GM12873 (cell line): ENCODE measurements at regions not wholly inside any gene's neighbourhood (a gene's known extent, or its start where the extent isn't known, plus 50 kb on each side); places are given as distances from the start of the nearest gene placed in this dataset.
A peak's percentile ranks its signal among the peaks of the same experiment; 100 is the strongest.

Experiments used
- CTCF ChIP-seq: IDR thresholded peaks from 2 replicates; pipeline ENCODE4 v1.5.1; 2012; ENCODE audit warnings: low read depth, mild to moderate bottlenecking, moderate library complexity, low read length, control low read depth; ENCODE audit not compliant: insufficient read depth; ENCODE audit errors: missing control alignments

- no peak for TF ChIP-seq CTCF
Measured at GRCh38 chr1:34671887-34672286, 83.0 kb upstream of the GJB5 start.

GRCh38 chr1:34681480-34682451, 73.1 kb upstream of the GJB5 start:
- peak; percentile 91 for TF ChIP-seq CTCF

- TF ChIP-seq CTCF, result no peak
Measured at GRCh38 chr1:34682452-34683223, 72.2 kb upstream of the GJB5 start.

- TF ChIP-seq CTCF, result no peak
Measured at GRCh38 chr1:34683616-34684015, 71.2 kb upstream of the GJB5 start.

GRCh38 chr1:34684266-34684665, 70.6 kb upstream of the GJB5 start:
- no peak for TF ChIP-seq CTCF

GRCh38 chr1:34685225-34685624, 69.6 kb upstream of the GJB5 start:
- no peak for TF ChIP-seq CTCF

- no peak for TF ChIP-seq CTCF
Measured at GRCh38 chr1:34686531-34686930, 68.3 kb upstream of the GJB5 start.
